ENCODE measurements at regions not wholly inside any gene's neighbourhood (a gene's known extent, or its start where the extent isn't known, plus 50 kb on each side); places are given as distances from the start of the nearest gene placed in this dataset.

DNA sequence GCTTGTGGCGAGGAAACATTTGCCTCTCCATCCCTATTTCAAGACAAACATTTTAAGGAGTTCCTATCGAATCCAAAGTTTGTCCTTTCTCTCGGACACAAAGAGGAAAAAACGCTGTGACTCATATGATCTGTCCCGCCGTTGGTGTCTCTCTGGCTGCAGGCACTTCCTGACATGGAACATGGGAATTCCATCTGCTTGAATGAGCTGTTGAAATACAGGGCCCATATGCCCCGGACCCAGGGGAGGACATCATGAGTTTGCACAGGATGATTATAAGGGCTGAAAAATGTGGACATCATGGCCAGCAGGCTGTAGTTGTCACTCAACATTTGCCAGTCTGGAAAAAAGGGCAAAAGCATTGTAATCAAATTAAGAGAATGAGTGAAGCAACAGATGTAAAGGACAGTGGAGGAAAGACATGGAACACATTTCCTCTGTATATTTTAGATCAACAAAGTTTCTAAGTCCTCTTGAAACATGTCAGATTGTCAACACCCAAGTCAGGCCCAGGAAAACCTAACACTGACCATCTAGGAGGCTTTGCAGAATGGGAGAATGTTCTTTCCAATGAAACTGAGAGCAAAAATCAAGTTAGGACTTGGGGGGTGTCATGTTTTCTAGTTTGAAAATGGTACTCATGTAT is 103.2 kb upstream of the SMIM21 start:
- Histone ChIP-seq H3K9me3 (no peaks in the 10 kb centered on the region), H3K36me3 (no peaks in the 10 kb centered on the region), H3K27ac (no peak overlapping the region), H3K9ac (ENCODE audit: low read depth in 2 of 2, low read length in 2 of 2) (no peak overlapping the region), H3K4me1 (no peaks in the 10 kb centered on the region), H3K27me3 (no peaks in the 10 kb centered on the region), H3K4me3 (no peak overlapping the region)
- TF ChIP-seq, protein P1, sequence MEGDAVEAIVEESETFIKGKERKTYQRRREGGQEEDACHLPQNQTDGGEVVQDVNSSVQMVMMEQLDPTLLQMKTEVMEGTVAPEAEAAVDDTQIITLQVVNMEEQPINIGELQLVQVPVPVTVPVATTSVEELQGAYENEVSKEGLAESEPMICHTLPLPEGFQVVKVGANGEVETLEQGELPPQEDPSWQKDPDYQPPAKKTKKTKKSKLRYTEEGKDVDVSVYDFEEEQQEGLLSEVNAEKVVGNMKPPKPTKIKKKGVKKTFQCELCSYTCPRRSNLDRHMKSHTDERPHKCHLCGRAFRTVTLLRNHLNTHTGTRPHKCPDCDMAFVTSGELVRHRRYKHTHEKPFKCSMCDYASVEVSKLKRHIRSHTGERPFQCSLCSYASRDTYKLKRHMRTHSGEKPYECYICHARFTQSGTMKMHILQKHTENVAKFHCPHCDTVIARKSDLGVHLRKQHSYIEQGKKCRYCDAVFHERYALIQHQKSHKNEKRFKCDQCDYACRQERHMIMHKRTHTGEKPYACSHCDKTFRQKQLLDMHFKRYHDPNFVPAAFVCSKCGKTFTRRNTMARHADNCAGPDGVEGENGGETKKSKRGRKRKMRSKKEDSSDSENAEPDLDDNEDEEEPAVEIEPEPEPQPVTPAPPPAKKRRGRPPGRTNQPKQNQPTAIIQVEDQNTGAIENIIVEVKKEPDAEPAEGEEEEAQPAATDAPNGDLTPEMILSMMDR (IDR thresholded peaks at IDR 0.05) = no peak
- intact Hi-C loops (cut with DNase I) = no loop called here
- DNase-seq = no peak

DNA sequence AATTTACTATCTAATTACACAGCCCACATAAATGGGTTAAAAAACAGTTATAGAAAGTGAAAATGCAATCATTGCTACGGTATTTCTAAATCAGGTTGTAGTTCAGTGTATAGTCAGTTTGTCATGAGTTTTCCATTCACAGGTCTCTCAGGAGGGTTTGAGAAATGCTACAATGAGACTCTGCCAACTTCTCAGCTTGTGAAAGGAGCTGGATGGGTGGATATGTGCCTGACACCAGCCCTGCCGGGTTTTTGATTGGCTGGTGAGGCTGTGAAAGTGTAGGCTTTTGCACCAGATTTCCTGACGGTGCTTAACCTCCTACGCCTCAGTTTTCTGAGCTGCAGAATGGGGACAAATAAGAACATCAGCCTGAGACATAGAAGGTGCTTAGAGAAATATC is 102.6 kb upstream of the SMIM21 start:
- H3K36me3 ChIP-seq = no peaks in the 10 kb centered on the region
- no peaks in the 10 kb centered on the region for H3K9me3 ChIP-seq
- no peak overlapping the region for H3K9ac ChIP-seq (ENCODE audit: low read depth in 2 of 2, low read length in 2 of 2)
- TF ChIP-seq, protein P1 (IDR thresholded peaks at IDR 0.05) = no peak
- H3K4me1 ChIP-seq = no peaks in the 10 kb centered on the region
- H3K27ac ChIP-seq = no peak overlapping the region
- no peaks in the 10 kb centered on the region for H3K27me3 ChIP-seq
- intact Hi-C loops (cut with DNase I) = no loop called here
- H3K4me3 ChIP-seq = no peak overlapping the region
- DNase-seq = no peak

DNA sequence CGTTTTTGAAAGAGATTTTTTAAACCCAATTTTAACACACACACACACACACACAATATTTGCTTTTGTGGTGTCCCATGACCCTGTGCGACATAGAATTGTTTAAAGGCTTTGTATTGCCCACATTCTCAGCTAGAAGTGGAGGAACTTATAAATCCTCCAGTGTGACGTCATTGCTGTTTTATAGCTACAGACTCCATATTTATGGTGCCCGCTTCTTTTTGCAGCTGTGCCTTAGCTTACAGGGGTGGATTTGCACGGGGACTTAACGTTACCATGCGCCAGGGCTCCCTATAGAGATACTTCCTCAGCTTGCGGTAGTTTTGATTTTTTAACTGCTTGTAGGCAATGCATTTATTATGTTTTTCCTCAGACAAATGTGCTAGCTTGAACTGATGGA is 101.9 kb upstream of the SMIM21 start:
- Histone ChIP-seq H3K27me3 (no peaks in the 10 kb centered on the region), H3K9me3 (no peaks in the 10 kb centered on the region), H3K9ac (ENCODE audit: low read depth in 2 of 2, low read length in 2 of 2) (no peak overlapping the region), H3K4me1 (no peaks in the 10 kb centered on the region), H3K4me3 (no peak overlapping the region), H3K27ac (no peak overlapping the region), H3K36me3 (no peaks in the 10 kb centered on the region)
- TF ChIP-seq, protein P1 (IDR thresholded peaks at IDR 0.05) = no peak
- intact Hi-C loops (cut with DNase I) = no loop called here
- DNase-seq = no peak

DNA sequence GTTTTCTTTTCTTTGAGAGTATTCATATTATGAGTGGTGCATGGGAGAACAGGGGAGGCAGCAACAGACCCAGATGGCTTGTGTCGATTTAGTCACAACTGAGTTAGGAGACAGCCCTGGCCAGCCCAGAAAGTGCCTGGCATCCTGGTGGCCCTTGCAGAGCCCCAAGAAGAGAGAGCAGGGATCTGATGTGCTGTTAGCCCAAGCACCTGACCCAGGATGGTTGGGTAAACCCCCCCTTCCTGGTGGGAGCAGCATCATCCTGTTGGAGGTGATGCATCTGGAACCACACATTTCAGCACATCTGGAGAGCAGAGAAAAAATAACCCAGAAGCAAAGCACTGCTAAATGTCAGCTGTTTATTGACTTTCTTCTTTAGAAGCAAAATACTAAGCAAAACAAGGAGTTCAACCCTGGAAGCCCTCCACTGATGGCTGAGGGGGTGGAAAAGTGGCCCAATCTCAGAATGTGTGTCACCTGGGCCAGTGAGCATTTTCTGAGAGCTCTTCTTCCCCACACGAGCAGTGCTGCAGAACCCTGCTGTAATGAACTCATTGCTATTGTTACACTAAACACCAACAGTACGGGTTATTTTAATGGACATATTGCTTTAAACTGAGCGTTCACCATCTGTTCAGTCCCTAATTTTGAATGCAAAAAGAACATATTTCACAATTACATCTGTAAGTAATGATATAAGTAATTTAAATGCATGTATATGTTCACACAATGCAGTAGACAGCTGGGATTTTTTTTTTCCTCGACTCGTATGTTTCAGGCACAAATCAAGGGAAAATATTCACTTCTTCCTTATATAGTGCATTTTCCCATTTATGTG is 100.6 kb upstream of the SMIM21 start:
- TF ChIP-seq, protein P1 (IDR thresholded peaks at IDR 0.05) = no peak
- no peak overlapping the region for H3K9ac ChIP-seq (ENCODE audit: low read depth in 2 of 2, low read length in 2 of 2)
- no peak for DNase-seq
- no peak overlapping the region for H3K27ac ChIP-seq
- H3K27me3 ChIP-seq = no peaks in the 10 kb centered on the region
- no peaks in the 10 kb centered on the region for H3K9me3 ChIP-seq
- H3K4me1 ChIP-seq = no peaks in the 10 kb centered on the region
- intact Hi-C loops (cut with DNase I) = no loop called here
- no peaks in the 10 kb centered on the region for H3K36me3 ChIP-seq
- H3K4me3 ChIP-seq = no peak overlapping the region

DNA sequence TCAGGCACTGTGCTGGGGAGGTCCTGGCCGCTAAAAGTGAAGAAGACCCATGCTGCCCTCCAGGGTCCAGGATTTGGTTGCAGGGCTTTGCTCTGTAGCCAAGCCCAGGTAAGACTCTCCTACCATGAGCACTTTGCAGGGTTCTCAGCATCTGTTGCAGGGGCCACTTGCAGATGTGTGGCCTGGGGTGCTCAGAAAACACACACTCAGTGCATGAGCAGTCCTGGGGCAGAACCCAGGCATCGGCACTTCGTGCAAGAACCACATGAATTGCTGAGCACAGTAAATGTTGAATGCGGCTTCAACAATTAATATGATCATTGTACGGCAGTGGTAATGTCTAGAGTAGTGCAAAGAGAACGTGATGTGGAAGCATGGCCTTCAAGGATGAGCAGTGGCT is 98.5 kb upstream of the SMIM21 start:
- no peak overlapping the region for H3K9ac ChIP-seq (ENCODE audit: low read depth in 2 of 2, low read length in 2 of 2)
- H3K9me3 ChIP-seq = no peaks in the 10 kb centered on the region
- intact Hi-C loops (cut with DNase I) = no loop called here
- no peak overlapping the region for H3K27ac ChIP-seq
- TF ChIP-seq, protein P1 (IDR thresholded peaks at IDR 0.05) = no peak
- H3K27me3 ChIP-seq = no peaks in the 10 kb centered on the region
- no peaks in the 10 kb centered on the region for H3K36me3 ChIP-seq
- H3K4me3 ChIP-seq = no peak overlapping the region
- DNase-seq = no peak
- no peaks in the 10 kb centered on the region for H3K4me1 ChIP-seq
